Fibroblast of lung (primary cell): ENCODE measurements at regions not wholly inside any gene's neighbourhood (a gene's known extent, or its start where the extent isn't known, plus 50 kb on each side); places are given as distances from the start of the nearest gene placed in this dataset.

Source experiments
- DNase-seq, 2 donors: peaks; one replicate each; pipeline versions ENCODE4 v3.0.0 to v3.0.0-alpha.2; 2010; ENCODE audit warnings: low read depth in 2 of 2
- H2AFZ ChIP-seq: 2 replicates; pipeline ENCODE4 v1.5.1; 2012; ENCODE audit warnings: low read length, control low read depth, inconsistent platforms
- H3K27ac ChIP-seq: 2 replicates; pipeline ENCODE4 v1.5.1; 2011; ENCODE audit warnings: low read length, control low read depth; ENCODE audit not compliant: insufficient read depth
- H3K27me3 ChIP-seq: 2 replicates; pipeline ENCODE4 v1.5.1; 2011; ENCODE audit warnings: mild to moderate bottlenecking, low read length; ENCODE audit not compliant: control insufficient read depth, insufficient read depth
- H3K36me3 ChIP-seq: 2 replicates; pipeline ENCODE4 v1.5.1; 2011; ENCODE audit warnings: low read length; ENCODE audit not compliant: control insufficient read depth, insufficient read depth
- H3K4me1 ChIP-seq: 2 replicates; pipeline ENCODE4 v1.5.1; 2011; ENCODE audit warnings: low read length; ENCODE audit not compliant: control insufficient read depth, insufficient read depth; ENCODE audit errors: extremely low read depth
- H3K4me2 ChIP-seq: 2 replicates; pipeline ENCODE4 v1.5.1; 2011; ENCODE audit warnings: low read length, control low read depth; ENCODE audit not compliant: insufficient read depth; ENCODE audit errors: extremely low read depth
- H3K4me3 ChIP-seq, 4 experiments: fragments of 200-600 bp in 1 of 4; sonication (generic) in 1 of 4; replicated peaks in 1 of 4; 2 replicates each; pipeline ENCODE4 v1.5.1; 2011 to 2016; ENCODE audit warnings: low read length in 4 of 4, low read depth in 3 of 4, mild to moderate bottlenecking in 3 of 4, control low read depth in 2 of 4, inconsistent platforms in 1 of 4, mixed read lengths in 1 of 4; ENCODE audit not compliant: insufficient read depth in 1 of 4; ENCODE audit errors: control extremely low read depth in 1 of 4
- H3K79me2 ChIP-seq: 2 replicates; pipeline ENCODE4 v1.5.1; 2012; ENCODE audit warnings: mild to moderate bottlenecking, low read length, inconsistent platforms; ENCODE audit not compliant: control insufficient read depth, insufficient read depth
- H3K9ac ChIP-seq: 2 replicates; pipeline ENCODE4 v1.5.1; 2011; ENCODE audit warnings: mild to moderate bottlenecking, low read length, control low read depth; ENCODE audit not compliant: insufficient read depth
- H3K9me3 ChIP-seq: 2 replicates; pipeline ENCODE4 v1.5.1; 2012; ENCODE audit warnings: low read depth, low read length; ENCODE audit not compliant: control insufficient read depth, insufficient read depth
- H4K20me1 ChIP-seq: 2 replicates; pipeline ENCODE4 v1.5.1; 2011; ENCODE audit warnings: low read length; ENCODE audit not compliant: control insufficient read depth, insufficient read depth; ENCODE audit errors: extremely low read depth
- CTCF ChIP-seq, 2 donors: IDR thresholded peaks in 1 of 2; conservative IDR thresholded peaks in 1 of 2; 1 replicate in 1 of 2; 2 replicates in 1 of 2; pipeline ENCODE4 v1.5.1; 2011 to 2012; ENCODE audit warnings: low read length in 2 of 2, control low read depth in 1 of 2, inconsistent platforms in 1 of 2, low read depth in 1 of 2, mild to moderate bottlenecking in 1 of 2
- EZH2 ChIP-seq: IDR thresholded peaks from 2 replicates; pipeline ENCODE4 v1.5.1; 2012; ENCODE audit warnings: low read length, control low read depth, mild to moderate bottlenecking; ENCODE audit errors: missing control alignments

- Histone ChIP-seq H3K27ac (no peak overlapping the region), H3K4me2 (no peak overlapping the region), H3K9me3 (no peaks in the 10 kb centered on the region), H3K79me2 (no peaks in the 10 kb centered on the region), H2AFZ (no peak overlapping the region), H3K4me3 (no peak overlapping the region), H3K4me1 (no peaks in the 10 kb centered on the region), H4K20me1 (no peaks in the 10 kb centered on the region), H3K36me3 (no peaks in the 10 kb centered on the region), H3K27me3 (no peaks in the 10 kb centered on the region), H3K9ac (no peak overlapping the region)
- TF ChIP-seq EZH2 (no peak), CTCF (conservative IDR thresholded peaks at IDR 0.05 in 1 of 2, IDR thresholded peaks at IDR 0.05 in 1 of 2; ENCODE audit: low read depth in 1 of 2, low read length in 2 of 2) (no peak)
- DNase-seq: no peak
Observed at GRCh38 chrX:15983034-15983433, 128.4 kb upstream of the AP1S2 start.

- Histone ChIP-seq H3K4me3 (no peak overlapping the region), H2AFZ (peak overlapping the region; percentile 39), H3K4me2 (no peak overlapping the region)
Observed at GRCh38 chrX:15977644-15978043, 123.0 kb upstream of the AP1S2 start.

GRCh38 chrX:15976396-15976795, 121.8 kb upstream of the AP1S2 start:
- Histone ChIP-seq H3K79me2 (no peaks in the 10 kb centered on the region), H3K4me1 (no peaks in the 10 kb centered on the region), H2AFZ (no peak overlapping the region), H3K27me3 (no peaks in the 10 kb centered on the region), H3K36me3 (no peaks in the 10 kb centered on the region), H3K9ac (no peak overlapping the region), H3K4me2 (no peak overlapping the region), H3K9me3 (no peaks in the 10 kb centered on the region), H3K4me3 (no peak overlapping the region), H4K20me1 (no peaks in the 10 kb centered on the region), H3K27ac (no peak overlapping the region)
- no peak for TF ChIP-seq CTCF (conservative IDR thresholded peaks at IDR 0.05 in 1 of 2, IDR thresholded peaks at IDR 0.05 in 1 of 2; ENCODE audit: low read depth in 1 of 2, low read length in 2 of 2)
- no peak for TF ChIP-seq EZH2
- DNase-seq: no peak

More at GRCh38 chrX:15977644-15978043, 123.0 kb upstream of the AP1S2 start:
- Histone ChIP-seq H3K27me3 (no peaks in the 10 kb centered on the region), H3K36me3 (no peaks in the 10 kb centered on the region), H4K20me1 (no peaks in the 10 kb centered on the region), H3K27ac (no peak overlapping the region), H3K9me3 (no peaks in the 10 kb centered on the region), H3K79me2 (no peaks in the 10 kb centered on the region), H3K9ac (no peak overlapping the region), H3K4me1 (no peaks in the 10 kb centered on the region)
- TF ChIP-seq EZH2: no peak
- no peak for TF ChIP-seq CTCF (conservative IDR thresholded peaks at IDR 0.05 in 1 of 2, IDR thresholded peaks at IDR 0.05 in 1 of 2; ENCODE audit: low read depth in 1 of 2, low read length in 2 of 2)
- DNase-seq: no peak
